GM19397 (cell line): ENCODE measurements at regions not wholly inside any gene's neighbourhood (a gene's known extent, or its start where the extent isn't known, plus 50 kb on each side); places are given as distances from the start of the nearest gene placed in this dataset.

Source experiments
- ATAC-seq: cut with Tn5 transposase; IDR thresholded peaks from one replicate; pipeline ENCODE4 v1.9.1; 2021; ENCODE audit warnings: mild to moderate bottlenecking, moderate library complexity; ENCODE audit not compliant: unreplicated experiment

GRCh38 chr5:54859316-54859715 is 126.1 kb downstream of the ESM1 start:
- ATAC-seq = no peak

- ATAC-seq = no peak
These were observed 130.4 kb downstream of the ESM1 start for GRCh38 chr5:54854883-54855581.

GRCh38 chr5:54852007-54852406 is 133.4 kb downstream of the ESM1 start:
- no peak for ATAC-seq

- no peak for ATAC-seq
These were observed 133.9 kb downstream of the ESM1 start for GRCh38 chr5:54851449-54851848.

- ATAC-seq = no peak
These were observed 136.8 kb downstream of the ESM1 start for GRCh38 chr5:54848581-54848980.

GRCh38 chr5:54845567-54845941 is 139.8 kb downstream of the ESM1 start:
- ATAC-seq = no peak

GRCh38 chr5:54844905-54845566 is 140.4 kb downstream of the ESM1 start:
- no peak for ATAC-seq

- no peak for ATAC-seq
These were observed 141.1 kb downstream of the ESM1 start for GRCh38 chr5:54844266-54844665.

GRCh38 chr5:54841481-54841880 is 143.9 kb downstream of the ESM1 start:
- ATAC-seq = no peak

- no peak for ATAC-seq
These were observed 146.6 kb downstream of the ESM1 start for GRCh38 chr5:54838843-54839242.

GRCh38 chr5:54837981-54838380 is 147.4 kb downstream of the ESM1 start:
- ATAC-seq = no peak

- no peak for ATAC-seq
These were observed 148.3 kb downstream of the ESM1 start for GRCh38 chr5:54837093-54837492.

GRCh38 chr5:54835647-54836046 is 149.7 kb downstream of the ESM1 start:
- no peak for ATAC-seq

GRCh38 chr5:54834121-54834842 is 151.1 kb downstream of the ESM1 start:
- ATAC-seq = no peak

- no peak for ATAC-seq
These were observed 151.8 kb downstream of the ESM1 start for GRCh38 chr5:54833590-54833989.

- ATAC-seq = no peak
These were observed 152.5 kb downstream of the ESM1 start for GRCh38 chr5:54832858-54833257.

- ATAC-seq = no peak
These were observed 153.3 kb downstream of the ESM1 start for GRCh38 chr5:54832045-54832444.

- ATAC-seq = no peak
These were observed 154.2 kb downstream of the ESM1 start for GRCh38 chr5:54831233-54831632.

- no peak for ATAC-seq
These were observed 155.5 kb downstream of the ESM1 start for GRCh38 chr5:54829676-54830535.

GRCh38 chr5:54829102-54829501 is 156.3 kb downstream of the ESM1 start:
- ATAC-seq = no peak

- no peak for ATAC-seq
These were observed 157.2 kb downstream of the ESM1 start for GRCh38 chr5:54828151-54828550.
